DMS79 (cell line): ENCODE measurements at regions not wholly inside any gene's neighbourhood (a gene's known extent, or its start where the extent isn't known, plus 50 kb on each side); places are given as distances from the start of the nearest gene placed in this dataset.

Experiments used
- DNase-seq: peaks from one replicate; lab custom pipeline; 2025; lab: John Stamatoyannopoulos, UW

DNA sequence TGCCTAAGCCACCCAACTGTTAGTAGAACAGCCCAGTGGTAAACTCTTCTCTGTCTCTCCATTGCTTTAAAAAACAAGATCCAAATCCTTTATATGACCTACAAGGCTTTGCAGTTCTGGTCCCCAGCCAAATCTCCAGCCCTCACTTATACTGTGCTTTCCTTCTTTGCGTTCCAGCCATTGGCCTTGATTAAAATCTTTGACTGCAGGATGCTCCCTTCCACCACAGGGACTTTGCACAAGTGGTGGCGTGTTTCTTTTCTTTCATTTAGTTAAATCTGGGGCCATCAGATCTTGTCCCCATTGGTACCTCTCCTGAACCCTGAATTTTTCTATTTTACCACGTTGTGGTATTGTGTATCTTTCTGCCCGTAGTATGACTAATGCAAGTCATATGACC is 183.7 kb downstream of the VRK1 start:
- no peak for DNase-seq

DNA sequence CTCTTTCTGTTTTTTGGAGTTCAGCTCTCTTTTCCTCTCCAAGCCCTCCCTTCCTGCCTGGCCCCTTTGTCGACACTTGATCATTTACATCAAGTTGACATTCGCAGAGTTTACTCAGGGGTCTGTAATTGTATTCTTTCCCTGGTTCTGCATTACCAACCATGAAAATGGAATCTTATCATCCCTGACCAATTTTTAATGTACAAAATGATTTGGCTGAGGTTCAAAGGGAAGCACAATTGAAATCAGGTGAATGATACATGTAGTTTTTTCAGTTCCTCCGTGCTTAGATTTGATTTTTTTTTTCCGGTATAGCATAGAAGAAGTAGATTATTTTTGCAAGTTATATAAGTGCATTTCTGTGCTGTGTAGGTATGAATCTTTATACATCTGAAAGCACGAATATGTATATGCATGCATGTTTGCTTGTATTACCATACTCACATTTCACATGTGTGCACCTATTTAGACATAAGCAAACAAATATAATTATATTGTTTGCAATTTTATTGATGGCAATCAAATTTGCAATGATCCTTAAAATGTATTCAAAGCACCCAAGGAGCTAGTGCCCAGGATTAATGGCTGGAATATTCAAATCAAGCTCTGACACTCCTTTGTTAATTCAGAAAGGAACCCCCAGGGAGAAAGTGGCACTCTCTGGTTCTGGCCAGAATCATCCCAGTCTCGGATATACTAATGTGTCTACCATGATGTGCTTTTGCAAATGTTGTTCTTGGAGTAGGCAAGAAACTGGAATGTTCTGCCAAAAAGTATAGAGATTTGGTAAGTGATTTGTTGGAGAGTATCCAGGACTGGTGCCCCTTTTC is 189.3 kb downstream of the VRK1 start:
- DNase-seq, result peak; percentile 96

DNA sequence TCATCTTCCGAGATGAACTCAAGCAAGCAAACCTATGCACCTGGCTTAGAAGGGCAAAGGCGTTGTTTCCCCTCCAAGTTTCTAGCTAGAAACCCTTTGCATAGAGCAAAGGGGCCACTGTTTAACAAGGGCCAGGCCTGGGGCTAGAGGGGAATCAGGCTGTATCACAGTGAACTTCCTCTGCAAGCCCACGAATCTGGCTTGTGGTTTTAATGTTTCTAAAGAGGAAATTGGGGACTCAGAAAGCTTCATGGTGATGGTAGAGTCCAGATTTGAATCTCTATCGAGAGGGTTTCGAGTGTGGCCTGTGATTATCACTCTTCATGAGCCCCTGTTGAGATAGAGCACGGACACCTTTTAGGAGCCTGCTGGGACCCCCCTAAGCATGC is 189.9 kb downstream of the VRK1 start:
- DNase-seq, result no peak

DNA sequence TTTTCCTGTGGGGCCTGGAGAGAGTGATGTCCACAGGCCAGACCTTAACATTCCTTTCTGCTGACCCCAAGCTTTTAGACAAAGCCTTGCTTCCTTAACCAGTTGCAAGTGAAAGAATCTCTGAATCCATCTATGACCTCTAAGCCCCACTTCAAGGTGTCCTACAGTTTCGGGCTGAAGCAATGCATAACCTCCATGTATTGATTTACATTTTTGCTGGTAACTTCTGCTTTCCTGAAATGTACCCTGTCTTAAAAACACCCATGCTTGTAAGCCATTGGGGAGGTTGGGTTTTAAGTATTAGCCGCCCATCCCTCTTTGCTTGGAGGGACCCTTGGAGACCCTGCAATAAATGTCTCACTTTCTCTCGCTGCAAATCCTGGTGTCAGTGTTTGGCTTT is 190.6 kb downstream of the VRK1 start:
- no peak for DNase-seq

DNA sequence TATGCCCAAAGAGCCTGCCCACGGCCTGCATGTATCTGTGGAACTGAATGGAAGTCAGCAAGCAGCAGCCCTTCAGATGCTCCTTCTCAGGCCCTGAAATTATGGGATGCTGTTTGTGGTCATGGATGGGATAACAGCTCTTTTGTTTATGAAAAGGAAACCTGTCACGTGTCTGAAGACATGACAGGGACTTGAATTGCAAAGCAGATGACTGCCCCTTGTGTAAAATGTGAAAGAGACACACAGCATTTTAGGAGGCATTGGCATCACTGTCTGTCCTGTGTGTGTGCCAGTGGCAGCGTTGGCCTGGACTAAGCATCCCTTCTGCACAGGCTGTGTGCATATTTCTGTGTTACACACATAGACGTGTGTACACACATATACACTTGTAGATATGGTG is 192.1 kb downstream of the VRK1 start:
- no peak for DNase-seq

GRCh38 chr14:96991226-96991625 is 194.0 kb downstream of the VRK1 start:
- DNase-seq, result no peak

DNA sequence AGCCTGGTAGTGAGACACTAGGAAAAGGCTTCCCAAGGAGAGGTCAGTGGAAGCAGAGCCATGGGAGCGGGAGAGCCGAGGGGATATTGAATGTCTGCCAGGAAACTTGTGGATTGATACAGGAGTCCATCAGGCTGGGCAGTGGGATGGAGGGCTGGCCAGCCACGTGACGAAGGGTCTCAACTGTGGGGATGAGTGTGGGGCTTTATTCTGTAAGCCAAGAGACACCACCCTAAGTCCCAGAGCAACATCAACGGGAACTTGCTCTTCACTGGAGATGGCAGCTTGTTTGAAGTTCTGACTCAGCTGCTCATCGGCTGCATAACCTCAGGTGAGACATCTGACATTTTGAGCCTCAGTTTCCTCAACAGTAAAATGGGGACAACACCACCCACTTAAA is 197.8 kb downstream of the VRK1 start:
- no peak for DNase-seq

- no peak for DNase-seq
Observed at GRCh38 chr14:96997269-96997668, 200.1 kb downstream of the VRK1 start.

DNA sequence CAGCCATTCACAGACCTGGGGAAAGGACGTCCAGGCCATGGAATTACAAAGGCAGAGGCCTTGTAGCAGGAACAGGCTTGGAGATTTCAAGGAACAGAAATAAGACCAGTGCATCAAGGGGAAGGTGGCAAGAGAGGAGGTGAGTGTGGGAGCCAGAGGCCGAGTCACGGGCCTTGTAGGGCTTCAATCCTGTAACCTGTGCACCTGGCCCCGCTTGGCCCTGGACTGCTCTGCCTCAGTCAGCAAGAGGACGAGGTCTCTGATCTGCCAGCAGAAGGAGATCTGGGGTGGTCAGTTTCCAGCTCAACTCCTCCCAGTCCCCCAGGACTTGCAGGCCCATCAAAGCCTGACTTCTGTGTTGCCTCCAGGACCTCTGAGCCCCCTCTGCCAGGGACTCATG is 200.8 kb downstream of the VRK1 start:
- DNase-seq, result no peak

DNA sequence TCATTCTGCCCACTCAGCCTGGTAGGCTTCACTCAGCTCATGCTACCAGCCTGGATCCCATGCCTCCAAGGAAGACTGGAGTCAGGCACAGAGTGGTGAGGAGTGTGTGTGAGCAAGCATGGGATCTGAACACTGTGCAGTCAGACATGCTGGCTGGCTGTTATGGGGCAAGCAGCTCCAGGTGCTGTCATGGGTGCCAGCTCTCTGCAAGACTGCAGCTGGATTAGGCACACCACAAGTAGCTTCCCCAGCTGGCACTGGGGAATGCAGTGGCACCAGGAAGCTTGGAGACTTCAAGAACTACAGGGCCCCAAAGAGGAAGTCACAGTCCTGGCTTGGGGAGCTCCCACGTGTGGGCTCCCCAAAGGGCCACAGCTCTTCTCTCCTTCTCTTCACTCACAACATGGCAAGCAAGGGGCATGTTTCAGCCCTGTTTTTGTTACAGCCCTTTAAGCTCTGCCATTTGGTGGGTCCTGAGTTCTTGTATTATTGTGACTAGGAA is 202.5 kb downstream of the VRK1 start:
- DNase-seq, result no peak

- DNase-seq, result no peak
Observed at GRCh38 chr14:97002454-97002853, 205.3 kb downstream of the VRK1 start.

- no peak for DNase-seq
Observed at GRCh38 chr14:97005934-97006333, 208.8 kb downstream of the VRK1 start.

DNA sequence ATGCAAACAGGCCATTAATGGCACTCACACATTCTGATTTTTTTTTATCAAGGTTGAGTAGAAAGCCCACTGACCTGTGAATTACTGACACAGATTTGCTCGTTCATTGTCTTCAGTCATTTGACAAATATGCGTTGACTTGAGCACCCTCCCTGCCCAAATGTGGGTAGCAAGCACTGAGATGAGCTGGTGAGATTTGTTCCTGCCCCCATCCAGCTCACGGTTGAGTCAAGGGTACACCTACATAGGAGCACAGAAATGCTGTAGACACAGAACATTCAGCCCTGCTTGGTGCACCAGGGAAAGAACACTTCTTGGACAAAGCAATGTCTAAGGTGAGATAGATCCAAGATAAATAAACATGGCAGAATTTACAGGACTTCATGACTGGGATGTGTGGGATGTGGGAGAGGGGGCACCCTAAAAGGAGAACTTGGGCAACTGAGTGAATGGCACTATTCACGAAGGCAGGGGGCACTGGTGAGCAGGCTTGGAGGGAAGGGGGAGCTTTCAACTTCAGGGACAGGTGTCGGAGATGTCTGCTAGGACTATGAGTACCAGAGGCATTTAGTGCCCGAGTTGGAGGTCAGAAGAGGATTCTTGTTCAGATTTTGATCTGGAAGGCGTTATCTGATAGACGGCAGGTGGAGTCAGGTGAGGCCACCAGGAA is 213.4 kb downstream of the VRK1 start:
- no peak for DNase-seq

GRCh38 chr14:97013878-97014277 is 216.7 kb downstream of the VRK1 start:
- DNase-seq, result no peak

- no peak for DNase-seq
Observed at GRCh38 chr14:97021001-97021400, 223.8 kb downstream of the VRK1 start.

- DNase-seq, result no peak
Observed at GRCh38 chr14:97021571-97022168, 224.5 kb downstream of the VRK1 start.

DNA sequence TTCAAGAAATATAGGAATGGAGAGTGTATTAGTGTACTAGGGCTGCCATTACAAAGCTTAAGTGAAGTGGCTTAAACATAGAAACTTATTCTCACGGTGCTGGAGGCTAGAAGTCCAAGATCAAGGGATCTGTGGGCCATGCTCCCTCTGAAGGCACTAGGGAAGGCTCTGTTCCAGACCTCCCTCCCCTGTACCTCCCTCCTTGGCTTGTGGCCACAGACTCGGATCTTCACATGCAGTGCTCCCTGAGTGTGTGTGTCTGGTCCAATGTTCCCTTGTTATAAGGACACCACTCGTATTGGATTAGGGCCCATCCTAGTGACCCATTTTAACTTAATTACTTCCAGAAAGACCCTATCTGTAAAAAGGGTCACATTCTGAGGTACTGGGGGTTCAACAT is 225.6 kb downstream of the VRK1 start:
- DNase-seq, result no peak

DNA sequence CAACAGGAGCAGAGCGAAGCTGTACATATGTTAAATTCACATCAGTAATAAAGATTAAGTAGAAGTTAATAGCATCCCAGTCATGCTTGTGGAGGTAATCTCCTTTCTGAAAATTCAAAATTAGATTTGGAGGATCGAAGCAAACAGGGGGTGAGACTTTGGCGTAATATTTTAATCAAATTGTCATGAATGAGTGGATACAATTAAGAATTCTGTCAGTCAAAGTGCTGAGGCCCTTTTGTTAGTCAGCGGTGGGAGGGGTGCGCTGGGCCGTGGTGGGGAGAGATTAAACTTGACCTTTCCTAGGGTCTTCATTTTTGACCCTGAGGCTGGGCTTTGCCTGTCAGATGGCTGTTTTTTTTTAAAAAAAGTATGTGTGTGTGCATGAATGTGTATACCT is 226.7 kb downstream of the VRK1 start:
- DNase-seq, result no peak

GRCh38 chr14:97024300-97024699 is 227.1 kb downstream of the VRK1 start:
- DNase-seq, result no peak

DNA sequence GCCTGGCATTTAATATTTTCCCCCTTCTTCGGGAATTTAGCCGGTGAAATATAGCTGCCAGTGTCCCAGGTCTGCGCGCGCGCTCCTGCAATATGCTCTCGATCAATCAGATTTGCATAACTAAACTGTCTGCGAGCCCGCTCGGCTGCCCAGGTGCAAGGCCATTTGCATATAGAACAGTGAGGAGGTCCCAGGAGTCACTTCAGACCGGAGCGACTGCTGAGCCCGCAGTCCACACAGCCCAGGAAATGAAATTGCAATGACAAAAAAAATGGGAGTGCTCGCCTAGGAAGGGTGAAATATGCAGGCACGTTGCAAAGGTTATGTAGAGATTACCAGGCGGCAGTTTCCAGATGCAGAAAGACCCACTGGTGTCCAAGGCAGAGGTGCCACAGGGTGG is 228.5 kb downstream of the VRK1 start:
- DNase-seq, result no peak

- DNase-seq, result no peak
Observed at GRCh38 chr14:97027256-97027999, 230.2 kb downstream of the VRK1 start.

DNA sequence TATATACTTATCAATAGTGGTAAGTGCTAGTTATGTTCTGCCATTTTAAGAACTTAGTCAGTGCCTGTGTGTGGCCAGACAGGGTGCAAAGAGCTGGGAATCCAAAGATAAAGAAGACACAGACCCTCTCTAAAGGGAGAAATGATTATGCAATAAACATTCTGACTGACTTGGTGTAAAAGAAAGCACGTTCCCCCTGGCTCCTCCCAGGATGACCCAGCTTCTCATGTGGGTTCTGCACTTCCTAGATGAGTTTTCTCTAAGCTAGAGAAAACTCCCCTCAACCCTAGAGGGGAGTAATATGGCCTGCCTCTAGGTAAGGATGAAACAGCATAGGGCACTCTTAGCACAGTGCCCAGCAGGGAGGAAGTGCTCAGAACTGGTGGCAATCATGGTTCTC is 231.2 kb downstream of the VRK1 start:
- no peak for DNase-seq
